K562 (cell line): ENCODE measurements at regions not wholly inside any gene's neighbourhood (a gene's known extent, or its start where the extent isn't known, plus 50 kb on each side); places are given as distances from the start of the nearest gene placed in this dataset.

Source experiments
- ARID1B ChIP-seq: fragments of 450-650 bp; IDR thresholded peaks from 2 replicates; pipeline ENCODE4 v1.6.1; 2016; ENCODE audit warnings: antibody characterized with exemption, mild to moderate bottlenecking, inconsistent platforms
- CBX8 ChIP-seq: fragments of 200-600 bp; sonication (generic); IDR thresholded peaks from 2 replicates; pipeline ENCODE4 v1.6.1; 2012; ENCODE audit warnings: borderline replicate concordance, mixed run types, low read depth, mild to moderate bottlenecking, moderate library complexity, mixed read lengths, low read length, control low read depth, inconsistent platforms; ENCODE audit not compliant: poor library complexity, severe bottlenecking; ENCODE audit errors: extremely low read depth
- FOXK1 ChIP-seq: sonication (generic); formaldehyde crosslinking; IDR thresholded peaks from 2 replicates; pipeline ENCODE4 v1.8.0; 2022; ENCODE audit warnings: missing genetic modification reagents, mild to moderate bottlenecking, borderline replicate concordance
- GABPB1 ChIP-seq: sonication (generic); formaldehyde crosslinking; IDR thresholded peaks from 2 replicates; pipeline ENCODE4 v1.8.0; 2022; ENCODE audit warnings: mild to moderate bottlenecking, missing genetic modification reagents
- HDGF ChIP-seq: fragments of 450-650 bp; IDR thresholded peaks from 2 replicates; pipeline ENCODE4 v1.6.1; 2016
- HSF4 ChIP-seq: fragments of 250-450 bp; sonication (Bioruptor Pico); IDR thresholded peaks from 2 replicates; pipeline ENCODE4 v2.1.2; 2022; ENCODE audit warnings: mild to moderate bottlenecking, moderate library complexity, borderline replicate concordance
- NR2C1 ChIP-seq, 2 experiments: fragments of 450-650 bp; IDR thresholded peaks; 2 replicates each; pipeline ENCODE4 v1.6.1; 2017; ENCODE audit warnings: mild to moderate bottlenecking in 2 of 2, antibody characterized with exemption in 1 of 2, inconsistent platforms in 1 of 2, missing compliant biosample characterization in 1 of 2, missing genetic modification characterization in 1 of 2
- RAD21 ChIP-seq, 2 experiments: fragments of 250-450 bp in 1 of 2; fragments of 450-650 bp in 1 of 2; sonication (Bioruptor Pico) in 1 of 2; formaldehyde crosslinking in 1 of 2; IDR thresholded peaks in 1 of 2; conservative IDR thresholded peaks in 1 of 2; 2 replicates each; pipeline versions ENCODE4 v1.4.0 to v1.8.0; 2020 to 2022; ENCODE audit warnings: mild to moderate bottlenecking in 2 of 2, moderate library complexity in 1 of 2
- RFX1 ChIP-seq: fragments of 450-650 bp; IDR thresholded peaks from 2 replicates; pipeline ENCODE4 v1.6.1; 2016; ENCODE audit warnings: mild to moderate bottlenecking, moderate library complexity
- RFX5 ChIP-seq: IDR thresholded peaks from 2 replicates; pipeline ENCODE4 v1.6.1; 2011; ENCODE audit warnings: low read depth, mild to moderate bottlenecking, improper control_type of control experiment, low read length
- SMC3 ChIP-seq: conservative IDR thresholded peaks from 2 replicates; pipeline ENCODE4 v1.6.1; 2011; ENCODE audit warnings: low read depth, low read length, improper control_type of control experiment; ENCODE audit not compliant: insufficient read depth
- TEAD2 ChIP-seq: fragments of 450-650 bp; IDR thresholded peaks from 2 replicates; pipeline ENCODE4 v1.6.1; 2016; ENCODE audit warnings: missing genetic modification characterization, control low read depth, missing compliant biosample characterization
- ZNF140 ChIP-seq: fragments of 250-450 bp; sonication (Bioruptor Pico); IDR thresholded peaks from 2 replicates; pipeline ENCODE4 v1.8.0; 2021; ENCODE audit warnings: moderate library complexity, mild to moderate bottlenecking, inconsistent platforms
- ZNF197 ChIP-seq: fragments of 200-800 bp; sonication (Bioruptor generic); IDR thresholded peaks from 2 replicates; pipeline ENCODE4 v1.6.1; 2016; ENCODE audit warnings: low read depth, missing genetic modification characterization, missing compliant biosample characterization
- TF ChIP-seq, protein P1 (sequence below): sonication (generic); IDR thresholded peaks from 2 replicates; pipeline ENCODE4 v1.6.1; 2016
- TF ChIP-seq, protein P2 (sequence below): fragments of 450-650 bp; IDR thresholded peaks from 2 replicates; pipeline ENCODE4 v1.6.1; 2018; ENCODE audit not compliant: partially characterized antibody
- TF ChIP-seq, protein P3 (sequence below): sonication (generic); formaldehyde crosslinking; IDR thresholded peaks from 2 replicates; pipeline ENCODE4 v1.8.1; 2022; ENCODE audit warnings: missing genetic modification reagents
- TF ChIP-seq, protein P4 (sequence below): IDR thresholded peaks from 2 replicates; pipeline ENCODE4 v1.6.1; 2012; ENCODE audit warnings: low read depth, low read length, improper control_type of control experiment, borderline replicate concordance

DNA sequence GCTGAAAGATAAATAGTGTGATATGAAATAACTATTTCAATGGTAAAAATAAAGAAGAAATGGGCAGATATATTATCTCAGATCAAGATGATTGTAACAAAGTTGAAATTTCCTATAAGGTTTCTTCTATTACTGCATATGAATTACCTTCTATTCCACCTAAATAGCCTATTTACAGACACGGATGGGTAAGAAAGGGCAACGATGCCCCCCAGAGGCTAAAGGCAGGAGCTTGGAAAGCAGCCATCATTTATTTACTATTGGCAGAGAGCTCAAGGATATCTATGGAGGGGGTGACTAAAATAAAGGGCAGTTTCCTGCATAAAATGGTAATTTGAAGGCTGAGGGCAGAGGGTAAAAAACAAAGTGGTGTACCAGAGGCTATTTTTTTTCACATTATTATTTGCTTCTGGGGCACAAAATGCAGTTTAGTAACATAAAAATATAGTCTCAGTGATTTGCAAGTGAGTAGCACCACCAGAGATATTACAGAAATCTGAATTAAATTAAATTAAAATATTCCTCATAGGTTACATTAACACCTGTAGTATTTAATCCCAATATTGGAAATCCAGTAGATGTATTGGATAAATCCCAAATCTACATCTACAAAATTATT lies 123.1 kb downstream of the BTC start (continued):
- TF ChIP-seq CBX8: no peak
- TF ChIP-seq GABPB1 (CRISPR knock-in tag): no peak
- TF ChIP-seq HSF4 (CRISPR knock-in tag): no peak
- no peak for TF ChIP-seq TEAD2 (tag)
- TF ChIP-seq, protein P1, sequence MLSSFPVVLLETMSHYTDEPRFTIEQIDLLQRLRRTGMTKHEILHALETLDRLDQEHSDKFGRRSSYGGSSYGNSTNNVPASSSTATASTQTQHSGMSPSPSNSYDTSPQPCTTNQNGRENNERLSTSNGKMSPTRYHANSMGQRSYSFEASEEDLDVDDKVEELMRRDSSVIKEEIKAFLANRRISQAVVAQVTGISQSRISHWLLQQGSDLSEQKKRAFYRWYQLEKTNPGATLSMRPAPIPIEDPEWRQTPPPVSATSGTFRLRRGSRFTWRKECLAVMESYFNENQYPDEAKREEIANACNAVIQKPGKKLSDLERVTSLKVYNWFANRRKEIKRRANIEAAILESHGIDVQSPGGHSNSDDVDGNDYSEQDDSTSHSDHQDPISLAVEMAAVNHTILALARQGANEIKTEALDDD: no peak
- TF ChIP-seq, protein P2, sequence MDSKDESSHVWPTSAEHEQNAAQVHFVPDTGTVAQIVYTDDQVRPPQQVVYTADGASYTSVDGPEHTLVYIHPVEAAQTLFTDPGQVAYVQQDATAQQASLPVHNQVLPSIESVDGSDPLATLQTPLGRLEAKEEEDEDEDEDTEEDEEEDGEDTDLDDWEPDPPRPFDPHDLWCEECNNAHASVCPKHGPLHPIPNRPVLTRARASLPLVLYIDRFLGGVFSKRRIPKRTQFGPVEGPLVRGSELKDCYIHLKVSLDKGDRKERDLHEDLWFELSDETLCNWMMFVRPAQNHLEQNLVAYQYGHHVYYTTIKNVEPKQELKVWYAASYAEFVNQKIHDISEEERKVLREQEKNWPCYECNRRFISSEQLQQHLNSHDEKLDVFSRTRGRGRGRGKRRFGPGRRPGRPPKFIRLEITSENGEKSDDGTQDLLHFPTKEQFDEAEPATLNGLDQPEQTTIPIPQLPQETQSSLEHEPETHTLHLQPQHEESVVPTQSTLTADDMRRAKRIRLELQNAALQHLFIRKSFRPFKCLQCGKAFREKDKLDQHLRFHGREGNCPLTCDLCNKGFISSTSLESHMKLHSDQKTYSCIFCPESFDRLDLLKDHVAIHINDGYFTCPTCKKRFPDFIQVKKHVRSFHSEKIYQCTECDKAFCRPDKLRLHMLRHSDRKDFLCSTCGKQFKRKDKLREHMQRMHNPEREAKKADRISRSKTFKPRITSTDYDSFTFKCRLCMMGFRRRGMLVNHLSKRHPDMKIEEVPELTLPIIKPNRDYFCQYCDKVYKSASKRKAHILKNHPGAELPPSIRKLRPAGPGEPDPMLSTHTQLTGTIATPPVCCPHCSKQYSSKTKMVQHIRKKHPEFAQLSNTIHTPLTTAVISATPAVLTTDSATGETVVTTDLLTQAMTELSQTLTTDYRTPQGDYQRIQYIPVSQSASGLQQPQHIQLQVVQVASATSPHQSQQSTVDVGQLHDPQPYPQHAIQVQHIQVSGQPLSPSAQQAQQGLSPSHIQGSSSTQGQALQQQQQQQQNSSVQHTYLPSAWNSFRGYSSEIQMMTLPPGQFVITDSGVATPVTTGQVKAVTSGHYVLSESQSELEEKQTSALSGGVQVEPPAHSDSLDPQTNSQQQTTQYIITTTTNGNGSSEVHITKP: no peak
- TF ChIP-seq ARID1B: no peak
- TF ChIP-seq RFX1: no peak
- peak; percentile 88 to 92 for TF ChIP-seq RAD21 (CRISPR knock-in tag; conservative IDR thresholded peaks at IDR 0.05 in 1 of 2, IDR thresholded peaks at IDR 0.05 in 1 of 2)
- peak; percentile 79 for TF ChIP-seq SMC3
- TF ChIP-seq ZNF140: no peak
- TF ChIP-seq NR2C1 (IDR thresholded peaks at IDR 0.05): no peak
- TF ChIP-seq NR2C1 (tag; IDR thresholded peaks at IDR 0.05): no peak
- TF ChIP-seq, protein P3, sequence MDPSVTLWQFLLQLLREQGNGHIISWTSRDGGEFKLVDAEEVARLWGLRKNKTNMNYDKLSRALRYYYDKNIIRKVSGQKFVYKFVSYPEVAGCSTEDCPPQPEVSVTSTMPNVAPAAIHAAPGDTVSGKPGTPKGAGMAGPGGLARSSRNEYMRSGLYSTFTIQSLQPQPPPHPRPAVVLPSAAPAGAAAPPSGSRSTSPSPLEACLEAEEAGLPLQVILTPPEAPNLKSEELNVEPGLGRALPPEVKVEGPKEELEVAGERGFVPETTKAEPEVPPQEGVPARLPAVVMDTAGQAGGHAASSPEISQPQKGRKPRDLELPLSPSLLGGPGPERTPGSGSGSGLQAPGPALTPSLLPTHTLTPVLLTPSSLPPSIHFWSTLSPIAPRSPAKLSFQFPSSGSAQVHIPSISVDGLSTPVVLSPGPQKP (CRISPR knock-in tag): no peak
- no peak for TF ChIP-seq FOXK1 (CRISPR knock-in tag)
- TF ChIP-seq ZNF197 (CRISPR knock-in tag): no peak
- no peak for TF ChIP-seq RFX5
- TF ChIP-seq HDGF: no peak
- TF ChIP-seq, protein P4, sequence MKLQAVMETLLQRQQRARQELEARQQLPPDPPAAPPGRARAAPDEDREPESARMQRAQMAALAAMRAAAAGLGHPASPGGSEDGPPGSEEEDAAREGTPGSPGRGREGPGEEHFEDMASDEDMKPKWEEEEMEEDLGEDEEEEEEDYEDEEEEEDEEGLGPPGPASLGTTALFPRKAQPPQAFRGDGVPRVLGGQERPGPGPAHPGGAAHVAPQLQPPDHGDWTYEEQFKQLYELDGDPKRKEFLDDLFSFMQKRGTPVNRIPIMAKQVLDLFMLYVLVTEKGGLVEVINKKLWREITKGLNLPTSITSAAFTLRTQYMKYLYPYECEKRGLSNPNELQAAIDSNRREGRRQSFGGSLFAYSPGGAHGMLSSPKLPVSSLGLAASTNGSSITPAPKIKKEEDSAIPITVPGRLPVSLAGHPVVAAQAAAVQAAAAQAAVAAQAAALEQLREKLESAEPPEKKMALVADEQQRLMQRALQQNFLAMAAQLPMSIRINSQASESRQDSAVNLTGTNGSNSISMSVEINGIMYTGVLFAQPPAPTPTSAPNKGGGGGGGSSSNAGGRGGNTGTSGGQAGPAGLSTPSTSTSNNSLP: peak; percentile 55; the same call in 1 of the 2 replicates
